GM21786 (cell line): ENCODE measurements at regions not wholly inside any gene's neighbourhood (a gene's known extent, or its start where the extent isn't known, plus 50 kb on each side); places are given as distances from the start of the nearest gene placed in this dataset.

Source experiments
- ATAC-seq: cut with Tn5 transposase; IDR thresholded peaks from one replicate; pipeline ENCODE4 v1.9.1; 2021; ENCODE audit not compliant: unreplicated experiment

DNA sequence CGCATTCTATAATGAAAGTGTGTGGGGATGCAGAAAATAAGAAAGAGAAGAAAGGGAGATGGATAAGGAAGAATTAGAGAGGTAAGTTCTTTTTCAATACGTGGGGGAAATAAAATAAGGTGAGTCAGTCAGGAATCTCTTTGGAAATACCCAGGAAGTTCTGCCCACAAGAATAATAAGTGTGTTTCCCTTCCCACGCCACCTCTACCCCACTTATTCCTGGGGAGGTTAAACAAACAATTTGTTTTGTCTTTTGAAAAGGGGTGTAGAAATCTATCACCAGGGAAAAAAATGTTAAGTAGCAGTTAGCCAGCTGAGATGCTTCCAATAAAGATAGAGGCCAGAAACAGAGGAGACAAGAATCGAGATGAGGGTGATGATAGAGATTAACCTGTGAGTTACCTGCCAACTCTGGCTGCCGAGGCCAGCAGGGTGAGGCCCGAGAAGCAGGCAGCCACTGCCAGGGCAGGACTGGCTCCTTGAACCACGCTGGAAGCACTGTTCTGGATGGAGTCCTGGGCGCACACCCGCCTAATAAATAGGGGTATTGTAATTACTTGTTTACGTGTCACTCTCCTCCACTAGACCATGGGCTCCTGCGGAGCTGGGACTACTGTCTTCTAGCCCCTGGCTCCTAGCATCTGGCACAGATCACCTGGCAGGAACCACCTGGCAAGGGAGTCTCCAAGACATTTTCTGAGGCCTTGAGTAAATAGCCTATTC, 191.3 kb downstream of the FGFR2 start:
- no peak for ATAC-seq

DNA sequence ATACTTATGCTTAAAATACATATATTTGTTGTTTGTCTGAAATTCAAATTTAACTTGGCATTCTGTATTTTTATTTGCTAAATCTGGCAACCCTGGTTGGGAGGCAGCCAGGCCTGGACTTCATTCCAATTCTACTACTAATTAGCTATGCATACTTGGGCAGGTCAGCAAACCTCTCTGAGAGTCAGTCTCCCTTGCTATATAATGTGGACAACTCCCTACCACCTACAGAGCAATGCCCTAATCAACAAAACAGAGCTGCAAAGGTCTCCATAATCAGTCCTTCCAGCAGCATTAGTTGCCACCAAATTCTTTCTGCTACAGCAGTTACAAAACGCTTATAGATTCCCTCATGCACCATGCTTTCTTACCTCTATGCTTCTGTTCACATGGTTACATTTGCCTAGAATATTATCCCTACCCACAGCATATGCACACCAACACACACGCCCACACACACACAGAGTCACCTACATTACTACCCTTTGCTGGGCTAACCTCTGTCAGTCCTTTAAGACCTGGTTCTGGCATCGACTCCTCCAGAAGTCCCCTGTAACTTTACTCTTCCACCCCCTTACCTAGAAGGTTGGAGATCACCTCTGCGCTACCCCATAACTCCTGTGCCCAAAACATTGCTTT, 188.7 kb downstream of the FGFR2 start:
- no peak for ATAC-seq

DNA sequence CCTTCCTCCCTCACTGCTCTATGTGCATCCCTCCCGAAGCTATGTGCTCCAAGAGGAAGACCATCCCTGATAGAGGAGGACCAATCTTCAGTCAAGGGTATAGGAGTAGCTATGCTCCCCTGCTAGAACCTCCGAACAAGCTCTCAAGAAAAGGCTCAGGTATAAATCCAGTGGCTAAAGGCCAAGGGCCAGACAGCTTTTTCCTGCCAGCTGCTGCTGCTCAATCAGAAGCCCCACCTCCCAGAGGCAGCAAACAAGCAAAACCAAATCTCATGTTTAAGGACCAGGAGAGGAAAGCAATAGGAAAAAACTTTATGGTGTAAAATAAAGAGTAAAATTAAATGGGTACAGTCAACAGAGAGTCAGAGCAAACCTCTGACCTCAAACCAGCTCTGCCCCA, 187.2 kb downstream of the FGFR2 start:
- no peak for ATAC-seq

DNA sequence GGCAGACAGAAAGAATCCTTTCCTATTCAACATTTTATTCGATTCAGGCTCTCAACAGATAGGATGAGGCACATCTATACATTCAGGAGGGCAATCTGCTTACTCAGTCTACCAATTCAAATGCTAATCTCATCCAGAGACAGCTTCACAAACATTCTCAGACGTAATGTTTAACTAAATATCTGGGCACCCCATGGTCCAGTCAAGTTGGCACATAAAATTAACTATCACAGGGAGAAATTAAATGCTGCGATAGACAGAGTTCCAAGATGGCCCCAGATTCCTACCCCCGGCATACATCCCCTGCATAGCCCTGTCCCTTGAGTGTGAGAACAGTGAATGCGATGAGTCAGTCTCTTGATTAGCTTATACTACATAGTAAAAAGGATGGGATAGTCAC, 184.3 kb downstream of the FGFR2 start:
- no peak for ATAC-seq

DNA sequence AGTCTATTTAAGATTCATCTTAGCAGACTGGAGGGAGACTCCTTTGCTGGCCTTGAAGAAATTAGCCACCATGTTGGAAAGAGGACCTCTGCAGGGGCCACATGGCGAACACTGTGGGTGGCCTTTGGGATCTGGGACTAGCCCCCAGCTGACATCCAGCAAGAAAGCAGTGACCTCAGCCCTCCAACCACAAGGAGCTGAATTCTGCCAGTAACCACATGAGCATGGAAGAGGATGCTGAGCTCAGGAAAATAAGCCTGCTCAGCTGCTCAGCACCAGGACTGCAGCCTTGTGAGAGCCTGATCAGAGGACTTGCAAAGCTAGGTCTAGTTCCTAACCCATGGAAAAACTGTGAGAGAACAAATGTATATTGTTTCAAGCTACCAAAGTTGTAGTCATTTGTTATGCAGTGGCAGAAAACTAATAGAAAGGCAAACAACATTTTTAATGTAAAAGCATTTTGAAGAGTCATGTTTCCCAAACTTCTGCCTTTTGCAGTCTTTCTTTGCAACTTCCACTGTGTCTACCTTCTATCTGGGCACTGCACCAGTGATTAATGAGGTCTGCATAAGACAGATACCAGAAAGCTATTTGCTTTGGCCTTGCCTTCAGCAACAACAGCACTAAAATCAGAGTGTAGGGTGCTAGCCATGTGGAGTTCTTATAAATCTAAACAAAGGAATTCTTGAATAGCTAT, 183.7 kb downstream of the FGFR2 start:
- ATAC-seq: no peak

DNA sequence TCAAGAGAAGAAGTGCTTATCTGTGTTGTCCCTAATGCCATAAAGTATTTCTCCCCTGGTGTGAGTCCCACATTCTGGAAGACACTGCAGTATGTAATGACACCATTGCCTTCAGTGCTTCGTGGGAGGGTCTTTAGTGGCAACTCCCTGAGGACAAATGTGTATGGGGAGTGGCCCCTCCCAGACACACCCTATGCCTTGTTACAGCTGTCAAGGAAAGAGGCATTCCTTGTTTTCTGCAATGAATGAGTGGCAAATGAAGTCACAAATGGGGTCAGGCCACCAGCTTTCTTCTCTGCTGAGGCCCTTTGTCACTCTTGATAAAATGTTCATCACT, 183.2 kb downstream of the FGFR2 start:
- no peak for ATAC-seq

DNA sequence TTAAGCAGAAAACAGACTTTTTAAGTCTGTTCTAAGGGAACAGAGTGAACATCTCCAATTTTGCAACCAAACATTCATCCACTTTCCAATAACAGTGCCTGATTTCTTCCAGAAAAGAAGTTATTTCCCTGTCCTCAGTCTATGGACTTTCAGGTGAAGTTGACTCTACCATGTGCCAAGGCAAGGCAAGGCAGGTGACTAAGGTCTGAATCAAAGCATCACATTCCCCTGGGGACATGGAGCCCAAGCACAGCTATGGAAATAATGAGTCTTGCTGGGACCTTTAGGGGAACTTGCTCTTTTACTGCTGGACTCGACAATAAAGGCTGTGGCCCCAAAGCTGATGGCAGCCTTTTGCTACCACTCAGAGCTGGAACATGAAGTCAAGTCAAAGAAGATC, 182.2 kb downstream of the FGFR2 start:
- ATAC-seq: no peak

DNA sequence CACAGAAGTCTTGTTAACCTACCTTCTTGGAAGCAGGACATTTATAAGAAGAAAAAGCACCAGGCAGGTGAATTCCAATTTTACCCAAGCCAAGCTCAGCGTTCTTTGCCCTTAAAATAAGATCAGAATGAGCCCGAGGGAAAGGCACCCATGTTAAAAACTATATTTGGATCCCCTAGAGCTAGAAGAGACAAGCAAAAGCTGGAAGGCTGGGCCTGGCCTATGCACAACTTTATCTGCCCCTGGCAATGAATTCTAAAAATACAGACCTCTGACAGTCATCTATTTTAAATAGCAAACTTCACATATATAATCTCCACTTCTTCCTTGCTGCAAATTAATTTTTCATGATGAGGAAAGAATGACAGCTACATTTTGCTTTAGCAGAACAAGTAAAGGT, 180.9 kb downstream of the FGFR2 start:
- ATAC-seq: no peak

DNA sequence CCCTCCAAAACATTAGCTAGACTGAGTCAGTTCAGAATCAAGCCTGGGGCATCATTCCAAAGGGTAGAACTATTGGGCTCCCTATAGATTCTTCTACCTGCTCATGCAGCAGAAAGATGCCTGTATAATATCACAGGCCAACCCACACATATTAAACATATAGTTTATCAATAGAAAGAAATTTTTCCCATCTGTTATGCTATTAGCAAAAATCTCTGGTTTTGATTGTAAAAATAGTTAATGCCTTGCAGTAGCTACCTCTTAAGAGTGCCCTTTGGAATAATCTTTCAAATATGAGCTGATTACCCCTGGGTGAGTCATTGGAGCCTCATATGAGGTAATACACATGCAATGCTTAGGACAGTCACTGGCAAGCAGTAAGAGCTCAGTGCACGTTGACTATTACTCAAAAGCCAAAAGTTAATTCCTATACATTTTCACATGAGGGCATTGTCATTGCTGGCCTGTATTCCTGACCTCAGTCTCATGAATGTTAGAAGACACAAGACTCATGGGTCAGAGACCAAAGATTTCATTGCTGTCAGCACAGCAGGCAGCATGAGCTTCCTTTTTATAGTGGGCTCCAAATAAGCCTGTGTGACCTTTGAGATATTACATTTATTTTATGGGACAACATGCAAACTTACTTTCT, 180.0 kb downstream of the FGFR2 start:
- no peak for ATAC-seq

DNA sequence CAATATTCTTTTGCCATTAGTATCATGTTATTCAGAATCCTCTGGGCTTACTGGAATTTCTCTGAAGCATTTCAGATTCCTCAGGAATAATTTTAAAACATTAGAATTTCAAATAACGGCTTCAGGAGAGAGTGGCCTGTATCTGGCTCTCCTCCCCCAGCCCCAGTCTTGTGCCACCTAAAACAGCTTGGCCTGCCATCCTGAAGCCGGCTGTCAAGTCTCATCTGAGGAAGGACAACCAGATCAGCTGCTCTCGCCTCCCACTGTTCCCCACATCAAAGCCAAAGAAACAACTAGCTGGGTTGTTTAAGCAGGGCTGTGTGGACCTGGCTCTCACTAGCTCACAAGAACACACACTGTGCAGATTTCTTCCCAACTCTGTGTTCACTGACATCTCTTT, 178.2 kb downstream of the FGFR2 start:
- ATAC-seq: no peak

DNA sequence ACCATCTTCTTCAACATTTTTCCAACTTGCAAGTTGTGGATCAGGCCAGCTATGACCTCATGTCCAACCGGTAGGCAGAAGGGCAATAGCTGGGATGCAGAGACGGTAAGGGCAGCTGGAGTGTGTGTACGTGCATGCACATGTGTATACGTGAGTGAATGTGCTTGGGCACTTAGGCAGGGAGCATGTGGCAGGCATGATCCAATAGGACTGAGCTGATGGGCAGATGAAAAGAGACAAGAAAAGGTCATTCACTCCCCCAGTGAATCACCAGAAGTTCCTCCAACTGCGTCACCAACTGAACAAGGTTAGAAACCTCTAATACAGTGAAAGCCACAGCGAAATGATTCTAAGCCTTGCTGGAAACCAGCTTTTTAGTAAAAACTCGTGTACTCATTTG, 176.1 kb downstream of the FGFR2 start:
- ATAC-seq: no peak

DNA sequence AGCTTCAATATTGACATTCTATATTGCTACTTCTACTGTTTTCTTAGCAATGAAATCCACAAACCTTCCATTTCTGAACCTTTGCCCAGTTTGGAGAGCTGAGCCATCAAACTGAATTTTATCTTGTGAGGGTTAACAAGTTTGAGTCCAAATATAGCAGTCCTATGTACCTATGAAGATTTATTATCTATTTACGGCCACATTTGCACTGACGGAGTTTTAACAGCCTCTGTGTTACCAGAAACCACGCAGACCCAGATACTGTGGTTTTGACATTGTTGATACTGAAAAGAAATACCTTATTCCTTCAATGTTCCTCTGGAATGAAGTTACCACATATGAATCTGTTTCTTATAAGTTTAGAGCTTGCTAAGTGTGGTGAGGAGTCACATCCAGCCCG, 172.6 kb downstream of the FGFR2 start:
- ATAC-seq: no peak

DNA sequence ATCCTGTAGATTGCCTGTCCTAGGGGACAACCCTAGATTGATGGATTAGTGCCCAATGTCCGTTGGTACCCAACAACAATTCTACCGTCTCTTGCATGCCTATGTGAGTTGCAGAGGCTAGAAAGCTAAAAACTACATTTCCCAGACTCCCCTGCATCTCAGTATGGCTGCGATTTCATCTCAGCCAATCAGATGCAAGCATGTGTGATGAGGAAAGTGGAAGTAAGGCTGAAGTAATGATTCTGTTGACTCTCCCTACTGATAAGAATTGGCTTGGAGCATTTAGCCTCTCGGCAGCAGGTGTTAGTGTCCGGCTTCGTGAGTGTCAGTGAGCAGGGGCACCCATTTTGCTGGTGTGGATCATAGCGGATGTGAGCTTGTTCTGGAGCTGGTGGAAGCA, 171.9 kb downstream of the FGFR2 start:
- no peak for ATAC-seq
